ENCODE measurements at regions not wholly inside any gene's neighbourhood (a gene's known extent, or its start where the extent isn't known, plus 50 kb on each side); places are given as distances from the start of the nearest gene placed in this dataset.

GRCh38 chr6:137349856-137350830 lies 131.0 kb upstream of the IFNGR1 start:
- Histone ChIP-seq H4K8ac (ENCODE audit: extremely low read depth, insufficient read depth, low read length) (no peak overlapping the region), H4K91ac (replicated peaks; ENCODE audit: insufficient read length, low read length) (no peak overlapping the region), H3K56ac (replicated peaks; ENCODE audit: insufficient read length, low read depth, low read length) (no peak overlapping the region), H2BK5ac (ENCODE audit: low read depth, low read length) (no peak overlapping the region), H3K4me1 (replicated peaks in 1 of 4; ENCODE audit: control insufficient read depth in 3 of 4, insufficient read depth in 4 of 4, low read length in 3 of 4) (no peaks in the 10 kb centered on the region), H3K79me1 (ENCODE audit: low read depth, low read length) (no peaks in the 10 kb centered on the region), H4K5ac (ENCODE audit: insufficient read length, low read depth, low read length) (no peak overlapping the region), H3K18ac (ENCODE audit: extremely low read depth, low read length) (no peak overlapping the region), H3K14ac (ENCODE audit: insufficient read length) (no peak overlapping the region), H3K27ac (ENCODE audit: low read depth, low read length) (no peak overlapping the region), H3K23me2 (ENCODE audit: low read depth, low read length) (no peaks in the 10 kb centered on the region), H3K4me2 (ENCODE audit: insufficient read depth in 1 of 2, low read depth in 2 of 2, low read length in 2 of 2) (no peak overlapping the region), H2BK20ac (ENCODE audit: low read length) (no peak overlapping the region), H3K4me3 (ENCODE audit: extremely low read depth in 1 of 4, insufficient read depth in 2 of 4, low read depth in 3 of 4, low read length in 4 of 4) (no peak overlapping the region), H3K4ac (replicated peaks; ENCODE audit: insufficient read length, low read depth, low read length) (no peak overlapping the region), H3K9me3 (ENCODE audit: insufficient read depth in 2 of 2, low read depth in 1 of 2, low read length in 1 of 2) (no peaks in the 10 kb centered on the region), H4K20me1 (replicated peaks in 1 of 2; ENCODE audit: control insufficient read depth in 1 of 2, insufficient read depth in 2 of 2, low read length in 2 of 2) (no peaks in the 10 kb centered on the region), H3K79me2 (ENCODE audit: control insufficient read depth in 1 of 2, insufficient read depth in 2 of 2, low read length in 2 of 2) (no peaks in the 10 kb centered on the region), H2BK12ac (ENCODE audit: low read depth, low read length) (no peak overlapping the region), H2BK15ac (ENCODE audit: low read length) (no peak overlapping the region), H2AFZ (ENCODE audit: low read length) (no peak overlapping the region), H2AK5ac (ENCODE audit: low read depth, low read length) (no peak overlapping the region), H3K27me3 (replicated peaks in 1 of 4; ENCODE audit: control insufficient read depth in 3 of 4, extremely low read depth in 1 of 4, insufficient read depth in 3 of 4, low read length in 3 of 4) (no peaks in the 10 kb centered on the region), H3K36me3 (ENCODE audit: control insufficient read depth in 2 of 4, insufficient read depth in 4 of 4, low read length in 3 of 4) (no peaks in the 10 kb centered on the region), H3K23ac (ENCODE audit: insufficient read length) (no peak overlapping the region), H2BK120ac (replicated peaks; ENCODE audit: low read depth, low read length) (no peak overlapping the region), H3K9ac (replicated peaks in 1 of 4; ENCODE audit: extremely low read depth in 1 of 4, low read depth in 3 of 4, low read length in 3 of 4) (no peak overlapping the region)
- CTCF ChIA-PET (ENCODE audit: partially characterized antibody) = interaction anchor here (0.6 to 2.8 kb wide), 10 partner anchors 8 to 512 kb away, joined by 3 to 10 read pairs (median 4); no protein-coding TSS in a partner anchor
- FAIRE-seq (no peak), DNase-seq (ENCODE audit: low read depth in 1 of 2, low spot score in 2 of 2) (no peak)
- POLR2A ChIA-PET (ENCODE audit: partially characterized antibody) = no interaction called here
- no peak for TF ChIP-seq HDAC2 (IDR thresholded peaks at IDR 0.05; ENCODE audit: borderline replicate concordance in 1 of 2, low read depth in 2 of 2, low read length in 2 of 2)
- no peak for TF ChIP-seq FOSL1 (IDR thresholded peaks at IDR 0.05; ENCODE audit: insufficient read depth, low read depth, low read length)
- no peak for TF ChIP-seq CBX8 (IDR thresholded peaks at IDR 0.05; ENCODE audit: borderline replicate concordance, low read depth, low read length)
- no peak for TF ChIP-seq MAX (IDR thresholded peaks at IDR 0.05)
- 80% methylated on average over 11 of the region's 11 CpGs; no CpG with 5 or more reads in 1 of the 2 experiments for WGBS, 2 experiments (ENCODE audit: extremely low coverage in 1 of 2, insufficient coverage in 1 of 2, insufficient read length in 1 of 2, insufficient replicate concordance in 2 of 2, low coverage in 1 of 2, low lambda C conversion rate in 2 of 2, missing lambda C conversion rate in 1 of 2)

Data from H1 (cell line).